Peyer's patch (tissue), 4 donors: ENCODE measurements at regions not wholly inside any gene's neighbourhood (a gene's known extent, or its start where the extent isn't known, plus 50 kb on each side); places are given as distances from the start of the nearest gene placed in this dataset.

Experiments
- CTCF ChIP-seq, 6 experiments: fragments of 450-650 bp in 4 of 6; fragments of 200-600 bp in 2 of 6; sonication (generic) in 1 of 6; IDR thresholded peaks; one replicate each; pipeline ENCODE4 v1.5.1; 2017 to 2019; ENCODE audit warnings: antibody characterized with exemption in 6 of 6, mild to moderate bottlenecking in 3 of 6, moderate library complexity in 1 of 6
- POLR2A ChIP-seq, 2 donors: fragments of 450-650 bp; IDR thresholded peaks; one replicate each; pipeline ENCODE4 v1.5.1; 2017; ENCODE audit warnings: antibody characterized with exemption in 2 of 2, mild to moderate bottlenecking in 2 of 2, moderate library complexity in 2 of 2

GRCh38 chr2:41004700-41005099 lies 552.8 kb upstream of the SLC8A1 start:
- no peak for TF ChIP-seq CTCF (IDR thresholded peaks at IDR 0.05)
- no peak for TF ChIP-seq POLR2A (IDR thresholded peaks at IDR 0.05)
